ENCODE measurements at regions not wholly inside any gene's neighbourhood (a gene's known extent, or its start where the extent isn't known, plus 50 kb on each side); places are given as distances from the start of the nearest gene placed in this dataset.

DNA sequence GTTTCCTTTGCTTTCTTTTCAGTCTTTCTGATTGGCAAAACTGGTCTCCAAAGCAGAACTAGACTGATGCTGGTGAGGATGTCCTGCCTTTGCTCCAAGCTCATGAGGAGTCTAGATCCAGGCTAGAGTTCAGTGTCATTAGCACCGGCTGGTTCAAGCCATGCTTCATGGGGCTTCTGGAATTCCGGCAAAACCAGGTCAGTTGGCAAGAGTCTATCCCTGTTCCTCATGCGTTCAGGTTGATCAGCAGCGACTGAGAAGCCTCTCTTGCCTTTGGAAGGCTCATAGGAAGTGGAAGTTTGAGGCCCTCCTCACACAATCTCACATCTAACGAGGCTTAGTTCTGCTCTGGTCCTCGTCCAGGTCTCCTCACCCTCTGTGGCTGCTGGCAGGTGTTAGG lies 194.3 kb downstream of the HS3ST3A1 start:
- TF ChIP-seq, protein P1, sequence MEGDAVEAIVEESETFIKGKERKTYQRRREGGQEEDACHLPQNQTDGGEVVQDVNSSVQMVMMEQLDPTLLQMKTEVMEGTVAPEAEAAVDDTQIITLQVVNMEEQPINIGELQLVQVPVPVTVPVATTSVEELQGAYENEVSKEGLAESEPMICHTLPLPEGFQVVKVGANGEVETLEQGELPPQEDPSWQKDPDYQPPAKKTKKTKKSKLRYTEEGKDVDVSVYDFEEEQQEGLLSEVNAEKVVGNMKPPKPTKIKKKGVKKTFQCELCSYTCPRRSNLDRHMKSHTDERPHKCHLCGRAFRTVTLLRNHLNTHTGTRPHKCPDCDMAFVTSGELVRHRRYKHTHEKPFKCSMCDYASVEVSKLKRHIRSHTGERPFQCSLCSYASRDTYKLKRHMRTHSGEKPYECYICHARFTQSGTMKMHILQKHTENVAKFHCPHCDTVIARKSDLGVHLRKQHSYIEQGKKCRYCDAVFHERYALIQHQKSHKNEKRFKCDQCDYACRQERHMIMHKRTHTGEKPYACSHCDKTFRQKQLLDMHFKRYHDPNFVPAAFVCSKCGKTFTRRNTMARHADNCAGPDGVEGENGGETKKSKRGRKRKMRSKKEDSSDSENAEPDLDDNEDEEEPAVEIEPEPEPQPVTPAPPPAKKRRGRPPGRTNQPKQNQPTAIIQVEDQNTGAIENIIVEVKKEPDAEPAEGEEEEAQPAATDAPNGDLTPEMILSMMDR (IDR thresholded peaks at IDR 0.05) = no peak
- TF ChIP-seq ZFX (IDR thresholded peaks at IDR 0.05; ENCODE audit: borderline replicate concordance) = no peak
